K562 (cell line): ENCODE measurements at regions not wholly inside any gene's neighbourhood (a gene's known extent, or its start where the extent isn't known, plus 50 kb on each side); places are given as distances from the start of the nearest gene placed in this dataset.

Experiments used
- CGGBP1 ChIP-seq: fragments of 250-450 bp; sonication (Bioruptor Pico); IDR thresholded peaks from 2 replicates; pipeline ENCODE4 v1.9.0; 2021; ENCODE audit warnings: mild to moderate bottlenecking
- CREB3 ChIP-seq: fragments of 450-650 bp; conservative IDR thresholded peaks from 2 replicates; pipeline ENCODE4 v1.6.1; 2016; ENCODE audit warnings: missing genetic modification characterization, low read depth, mild to moderate bottlenecking, missing compliant biosample characterization, moderate library complexity
- CSDE1 ChIP-seq, 2 experiments: fragments of 450-650 bp; IDR thresholded peaks; 2 replicates each; pipeline ENCODE4 v1.6.1; 2016; ENCODE audit warnings: mild to moderate bottlenecking in 1 of 2
- E2F5 ChIP-seq: sonication (generic); formaldehyde crosslinking; IDR thresholded peaks from 2 replicates; pipeline ENCODE4 v1.8.0; 2022; ENCODE audit warnings: mild to moderate bottlenecking, missing genetic modification reagents
- ELF2 ChIP-seq: fragments of 250-450 bp; sonication (Bioruptor Pico); IDR thresholded peaks from 2 replicates; pipeline ENCODE4 v1.5.0; 2021; ENCODE audit warnings: mild to moderate bottlenecking
- ELK1 ChIP-seq: sonication (generic); formaldehyde crosslinking; IDR thresholded peaks from 2 replicates; pipeline ENCODE4 v1.8.1; 2022; ENCODE audit warnings: missing genetic modification reagents
- GATA2 ChIP-seq: sonication (generic); formaldehyde crosslinking; IDR thresholded peaks from 2 replicates; pipeline ENCODE4 v1.4.0; 2020; ENCODE audit warnings: mild to moderate bottlenecking, missing genetic modification reagents
- KAT8 ChIP-seq: fragments of 450-650 bp; IDR thresholded peaks from 2 replicates; pipeline ENCODE4 v1.6.1; 2016; ENCODE audit warnings: low read depth, mild to moderate bottlenecking
- NR0B1 ChIP-seq: fragments of 450-650 bp; IDR thresholded peaks from one replicate; pipeline ENCODE4 v1.6.1; 2018; ENCODE audit warnings: mild to moderate bottlenecking, moderate library complexity; ENCODE audit not compliant: partially characterized antibody
- PHB2 ChIP-seq: fragments of 450-650 bp; IDR thresholded peaks from 2 replicates; pipeline ENCODE4 v1.6.1; 2017; ENCODE audit warnings: low read depth
- PHF21A ChIP-seq: fragments of 450-650 bp; IDR thresholded peaks from 2 replicates; pipeline ENCODE4 v1.6.1; 2017; ENCODE audit warnings: low read depth, borderline replicate concordance
- POLR2B ChIP-seq: fragments of 450-650 bp; IDR thresholded peaks from 2 replicates; pipeline ENCODE4 v1.6.1; 2018; ENCODE audit warnings: low read depth; ENCODE audit not compliant: partially characterized antibody
- PURB ChIP-seq: sonication (generic); formaldehyde crosslinking; IDR thresholded peaks from 2 replicates; pipeline ENCODE4 v1.9.0; 2021; ENCODE audit warnings: low read depth, mild to moderate bottlenecking, missing genetic modification reagents
- RBFOX2 ChIP-seq: fragments of 200-400 bp; formaldehyde crosslinking; IDR thresholded peaks from 2 replicates; pipeline ENCODE4 v1.6.1; 2017; ENCODE audit warnings: low read depth, mild to moderate bottlenecking, low read length, moderate library complexity
- RFX1 ChIP-seq: fragments of 450-650 bp; IDR thresholded peaks from 2 replicates; pipeline ENCODE4 v1.6.1; 2016; ENCODE audit warnings: mild to moderate bottlenecking, moderate library complexity
- RNF2 ChIP-seq: sonication (generic); IDR thresholded peaks from 2 replicates; pipeline ENCODE4 v1.6.1; 2016
- TEAD1 ChIP-seq, 2 experiments: fragments of 450-650 bp in 1 of 2; sonication (generic) in 1 of 2; formaldehyde crosslinking; IDR thresholded peaks; 2 replicates each; pipeline versions ENCODE4 v1.4.0 to v1.8.0; 2020 to 2022; ENCODE audit warnings: mild to moderate bottlenecking in 2 of 2, missing genetic modification reagents in 1 of 2
- U2AF2 ChIP-seq: fragments of 200-400 bp; formaldehyde crosslinking; optimal IDR thresholded peaks from 2 replicates; pipeline ENCODE3; 2017; ENCODE audit warnings: low read depth, mild to moderate bottlenecking, low read length
- ZBTB9 ChIP-seq: fragments of 450-650 bp; formaldehyde crosslinking; IDR thresholded peaks from 2 replicates; pipeline ENCODE4 v1.4.0; 2020; ENCODE audit warnings: mild to moderate bottlenecking, moderate library complexity
- ZNF778 ChIP-seq: fragments of 450-650 bp; formaldehyde crosslinking; IDR thresholded peaks from 2 replicates; pipeline ENCODE4 v1.4.0; 2020; ENCODE audit warnings: mild to moderate bottlenecking, moderate library complexity
- ZNF79 ChIP-seq: fragments of 250-450 bp; sonication (Bioruptor Pico); IDR thresholded peaks from 2 replicates; pipeline ENCODE4 v1.4.0; 2020; ENCODE audit warnings: low read depth, mild to moderate bottlenecking, moderate library complexity

GRCh38 chr2:42926434-42927333 is 134.3 kb upstream of the HAAO start (continued):
- TF ChIP-seq CREB3 (tag) (no peak), RNF2 (no peak), GATA2 (CRISPR knock-in tag) (no peak), CSDE1 (IDR thresholded peaks at IDR 0.05) (no peak), U2AF2 (no peak), NR0B1 (no peak), ZNF79 (CRISPR knock-in tag) (no peak), ZBTB9 (CRISPR knock-in tag) (no peak), PURB (CRISPR knock-in tag) (no peak), ELK1 (CRISPR knock-in tag) (no peak), KAT8 (no peak), RFX1 (no peak), ZNF778 (CRISPR knock-in tag) (no peak), CGGBP1 (CRISPR knock-in tag) (no peak), RBFOX2 (peak; percentile 49), POLR2B (no peak), PHB2 (no peak), ELF2 (CRISPR knock-in tag) (no peak), PHF21A (no peak), E2F5 (CRISPR knock-in tag) (no peak), TEAD1 (CRISPR knock-in tag; IDR thresholded peaks at IDR 0.05) (no peak)
